H1 (cell line): ENCODE measurements at regions not wholly inside any gene's neighbourhood (a gene's known extent, or its start where the extent isn't known, plus 50 kb on each side); places are given as distances from the start of the nearest gene placed in this dataset.

Source experiments
- CTCF ChIA-PET: fragments of 300-600 bp; sonication (Branson Sonifier 250); formaldehyde crosslinking; loops from one replicate; lab custom pipeline; 2021; ENCODE audit not compliant: partially characterized antibody; lab: Charles Lee
- POLR2A ChIA-PET: fragments of 300-600 bp; sonication (Branson Sonifier 250); formaldehyde crosslinking; loops from one replicate; lab custom pipeline; 2021; ENCODE audit warnings: inconsistent platforms; ENCODE audit not compliant: partially characterized antibody; lab: Charles Lee
- DNase-seq, 2 experiments: peaks; one replicate each; pipeline versions ENCODE4 v3.0.0 to v3.0.0-alpha.2; 2010 to 2022; ENCODE audit warnings: low spot score in 2 of 2, low read depth in 1 of 2, mixed read lengths in 1 of 2
- FAIRE-seq: peaks from 2 replicates; lab custom pipeline; 2011; peaks lifted over from hg19 to GRCh38; lab: Jason Lieb, UNC
- H2AFZ ChIP-seq: 2 replicates; pipeline ENCODE4 v1.8.1; 2012; ENCODE audit warnings: low read length, inconsistent platforms
- H2AK5ac ChIP-seq: 2 replicates; pipeline ENCODE4 v1.6.1; 2013; ENCODE audit warnings: low read depth, low read length
- H2BK120ac ChIP-seq: replicated peaks from 2 replicates; pipeline ENCODE3; 2013; ENCODE audit warnings: low read depth, low read length, inconsistent platforms
- H2BK12ac ChIP-seq: 2 replicates; pipeline ENCODE4 v1.6.1; 2013; ENCODE audit warnings: low read depth, low read length
- H2BK15ac ChIP-seq: 2 replicates; pipeline ENCODE4 v1.6.1; 2013; ENCODE audit warnings: low read length
- H2BK20ac ChIP-seq: 2 replicates; pipeline ENCODE4 v1.6.1; 2013; ENCODE audit warnings: low read length
- H2BK5ac ChIP-seq: 2 replicates; pipeline ENCODE4 v1.6.1; 2013; ENCODE audit warnings: low read depth, low read length
- H3K14ac ChIP-seq: 2 replicates; pipeline ENCODE4 v1.6.1; 2013; ENCODE audit warnings: inconsistent platforms; ENCODE audit not compliant: insufficient read length
- H3K18ac ChIP-seq: 2 replicates; pipeline ENCODE4 v1.6.1; 2013; ENCODE audit warnings: low read length; ENCODE audit errors: extremely low read depth
- H3K23ac ChIP-seq: 2 replicates; pipeline ENCODE4 v1.6.1; 2013; ENCODE audit warnings: inconsistent platforms; ENCODE audit not compliant: insufficient read length
- H3K23me2 ChIP-seq: 2 replicates; pipeline ENCODE4 v1.6.1; 2013; ENCODE audit warnings: low read depth, low read length
- H3K27ac ChIP-seq: 2 replicates; pipeline ENCODE4 v1.6.1; 2011; ENCODE audit warnings: low read depth, low read length, inconsistent platforms
- H3K27me3 ChIP-seq, 4 experiments: replicated peaks in 1 of 4; 1 replicate in 1 of 4; 2 replicates in 3 of 4; pipeline versions ENCODE4 v1.6.1 to v1.8.1; 2011 to 2013; ENCODE audit warnings: low read length in 3 of 4, mild to moderate bottlenecking in 3 of 4, inconsistent platforms in 2 of 4, mixed read lengths in 2 of 4, moderate library complexity in 1 of 4; ENCODE audit not compliant: control insufficient read depth in 3 of 4, insufficient read depth in 3 of 4; ENCODE audit errors: extremely low read depth in 1 of 4
- H3K36me3 ChIP-seq, 4 experiments: 2 replicates each; pipeline versions ENCODE4 v1.6.1 to v1.8.1; 2011 to 2013; ENCODE audit warnings: mild to moderate bottlenecking in 4 of 4, low read length in 3 of 4, moderate library complexity in 2 of 4, control low read depth in 1 of 4, inconsistent platforms in 1 of 4; ENCODE audit not compliant: insufficient read depth in 4 of 4, control insufficient read depth in 2 of 4
- H3K4ac ChIP-seq: replicated peaks from 2 replicates; pipeline ENCODE3; 2013; ENCODE audit warnings: low read length, low read depth, mixed read lengths, inconsistent platforms; ENCODE audit not compliant: insufficient read length
- H3K4me1 ChIP-seq, 4 experiments: replicated peaks in 1 of 4; 1 replicate in 1 of 4; 2 replicates in 3 of 4; pipeline versions ENCODE4 v1.6.1 to v1.8.1; 2011 to 2013; ENCODE audit warnings: low read length in 3 of 4, inconsistent platforms in 2 of 4, mixed read lengths in 1 of 4; ENCODE audit not compliant: insufficient read depth in 4 of 4, control insufficient read depth in 3 of 4
- H3K4me2 ChIP-seq, 2 experiments: 2 replicates each; pipeline versions ENCODE4 v1.6.1 to v1.8.1; 2011 to 2013; ENCODE audit warnings: low read depth in 2 of 2, low read length in 2 of 2, control low read depth in 1 of 2, inconsistent platforms in 1 of 2, mild to moderate bottlenecking in 1 of 2; ENCODE audit not compliant: insufficient read depth in 1 of 2
- H3K4me3 ChIP-seq, 4 experiments: fragments of 200-600, 300-600 bp in 1 of 4; sonication (generic), shearing (Covaris generic), sonication (Bioruptor Twin) in 1 of 4; 2 replicates each; pipeline versions ENCODE4 v1.5.1 to v1.8.1; 2011 to 2016; ENCODE audit warnings: low read length in 4 of 4, low read depth in 3 of 4, control low read depth in 2 of 4, inconsistent platforms in 2 of 4, mild to moderate bottlenecking in 2 of 4, mixed read lengths in 1 of 4, moderate library complexity in 1 of 4; ENCODE audit not compliant: insufficient read depth in 2 of 4; ENCODE audit errors: extremely low read depth in 1 of 4
- H3K56ac ChIP-seq: replicated peaks from 2 replicates; pipeline ENCODE3; 2013; ENCODE audit warnings: low read depth, mild to moderate bottlenecking, mixed read lengths, low read length, inconsistent platforms; ENCODE audit not compliant: insufficient read length
- H3K79me1 ChIP-seq: 2 replicates; pipeline ENCODE4 v1.6.1; 2013; ENCODE audit warnings: low read depth, low read length, control low read depth
- H3K79me2 ChIP-seq, 2 experiments: 2 replicates each; pipeline versions ENCODE4 v1.6.1 to v1.8.1; 2012 to 2013; ENCODE audit warnings: low read length in 2 of 2, mild to moderate bottlenecking in 2 of 2, inconsistent platforms in 1 of 2; ENCODE audit not compliant: insufficient read depth in 2 of 2, control insufficient read depth in 1 of 2
- H3K9ac ChIP-seq, 4 experiments: replicated peaks in 1 of 4; 1 replicate in 1 of 4; 2 replicates in 3 of 4; pipeline versions ENCODE4 v1.6.1 to v1.8.1; 2011 to 2013; ENCODE audit warnings: low read depth in 3 of 4, low read length in 3 of 4, control low read depth in 2 of 4, mild to moderate bottlenecking in 2 of 4, moderate library complexity in 2 of 4, inconsistent platforms in 1 of 4; ENCODE audit errors: extremely low read depth in 1 of 4
- H3K9me3 ChIP-seq, 2 experiments: 2 replicates each; pipeline versions ENCODE4 v1.6.1 to v1.8.1; 2012 to 2013; ENCODE audit warnings: mild to moderate bottlenecking in 2 of 2, moderate library complexity in 2 of 2, control low read depth in 1 of 2, inconsistent platforms in 1 of 2, low read depth in 1 of 2, low read length in 1 of 2, mixed read lengths in 1 of 2; ENCODE audit not compliant: insufficient read depth in 2 of 2
- H4K20me1 ChIP-seq, 2 experiments: replicated peaks in 1 of 2; 2 replicates each; pipeline versions ENCODE3 to v1.8.1; 2011 to 2013; ENCODE audit warnings: inconsistent platforms in 2 of 2, low read length in 2 of 2, mild to moderate bottlenecking in 1 of 2; ENCODE audit not compliant: insufficient read depth in 2 of 2, control insufficient read depth in 1 of 2
- H4K5ac ChIP-seq: 2 replicates; pipeline ENCODE4 v1.6.1; 2013; ENCODE audit warnings: low read length, low read depth, mixed read lengths, inconsistent platforms; ENCODE audit not compliant: insufficient read length
- H4K8ac ChIP-seq: 2 replicates; pipeline ENCODE4 v1.8.0; 2013; ENCODE audit warnings: mild to moderate bottlenecking, moderate library complexity, low read length, inconsistent platforms; ENCODE audit not compliant: insufficient read depth; ENCODE audit errors: extremely low read depth
- H4K91ac ChIP-seq: replicated peaks from 2 replicates; pipeline ENCODE3; 2013; ENCODE audit warnings: low read length, mixed read lengths, inconsistent platforms; ENCODE audit not compliant: insufficient read length
- EGR1 ChIP-seq: IDR thresholded peaks from 2 replicates; pipeline ENCODE4 v1.6.1; 2011; ENCODE audit warnings: low read depth, low read length, borderline replicate concordance
- EP300 ChIP-seq, 2 experiments: IDR thresholded peaks; 1 replicate in 1 of 2; 2 replicates in 1 of 2; pipeline ENCODE4 v1.6.1; 2011 to 2012; ENCODE audit warnings: low read depth in 2 of 2, low read length in 2 of 2, mild to moderate bottlenecking in 2 of 2, borderline replicate concordance in 1 of 2, inconsistent platforms in 1 of 2, moderate library complexity in 1 of 2
- FOSL1 ChIP-seq: IDR thresholded peaks from 2 replicates; pipeline ENCODE4 v1.6.1; 2011; ENCODE audit warnings: mild to moderate bottlenecking, low read depth, low read length, moderate library complexity; ENCODE audit not compliant: insufficient read depth
- KDM1A ChIP-seq: fragments of 200-600, 300-600 bp; sonication (generic); IDR thresholded peaks from 2 replicates; pipeline ENCODE4 v1.7.1; 2016; ENCODE audit warnings: mild to moderate bottlenecking, low read length, borderline replicate concordance
- NRF1 ChIP-seq: IDR thresholded peaks from 2 replicates; pipeline ENCODE4 v1.6.1; 2011; ENCODE audit warnings: mild to moderate bottlenecking, low read depth, low read length, improper control_type of control experiment
- RAD21 ChIP-seq, 2 experiments: IDR thresholded peaks in 1 of 2; conservative IDR thresholded peaks in 1 of 2; 2 replicates each; pipeline ENCODE4 v1.6.1; 2011; ENCODE audit warnings: low read depth in 2 of 2, low read length in 2 of 2, improper control_type of control experiment in 1 of 2, inconsistent platforms in 1 of 2, mild to moderate bottlenecking in 1 of 2, moderate library complexity in 1 of 2
- SP4 ChIP-seq: IDR thresholded peaks from 2 replicates; pipeline ENCODE4 v1.6.1; 2012; ENCODE audit warnings: low read length, inconsistent platforms

GRCh38 chr4:177118596-177118995 is 191.1 kb upstream of the NEIL3 start:
- Histone ChIP-seq H2BK20ac (no peak overlapping the region), H2BK15ac (no peak overlapping the region), H4K5ac (no peak overlapping the region), H3K27ac (no peak overlapping the region), H3K18ac (no peak overlapping the region), H2AK5ac (no peak overlapping the region), H2BK12ac (no peak overlapping the region), H3K9me3 (no peaks in the 10 kb centered on the region), H4K8ac (no peak overlapping the region), H3K23me2 (no peaks in the 10 kb centered on the region), H4K91ac (no peak overlapping the region), H3K14ac (no peak overlapping the region), H3K4me2 (no peak overlapping the region), H3K4me1 (peaks cover 0 to 7% (median 0%) of the 10 kb centered on the region in 4 experiments; a peak in 2 of 7 replicates), H3K4ac (no peak overlapping the region), H3K4me3 (no peak overlapping the region), H3K36me3 (no peaks in the 10 kb centered on the region), H2BK5ac (no peak overlapping the region), H2AFZ (no peak overlapping the region), H3K56ac (no peak overlapping the region), H3K23ac (no peak overlapping the region), H3K79me1 (no peaks in the 10 kb centered on the region), H4K20me1 (no peaks in the 10 kb centered on the region), H3K27me3 (no peaks in the 10 kb centered on the region), H3K9ac (no peak overlapping the region), H3K79me2 (no peaks in the 10 kb centered on the region), H2BK120ac (no peak overlapping the region)
- ChIA-PET POLR2A (no interaction called here), CTCF (no interaction called here)
- DNase-seq = no peak
- FAIRE-seq = no peak
- TF ChIP-seq KDM1A = no peak
- TF ChIP-seq SP4 = no peak
- TF ChIP-seq RAD21 (IDR thresholded peaks at IDR 0.05 in 1 of 2, conservative IDR thresholded peaks at IDR 0.05 in 1 of 2; ENCODE audit: low read depth in 2 of 2, low read length in 2 of 2) = no peak
- TF ChIP-seq NRF1 = no peak
- no peak for TF ChIP-seq EGR1
- TF ChIP-seq EP300 (IDR thresholded peaks at IDR 0.05; ENCODE audit: borderline replicate concordance in 1 of 2, low read depth in 2 of 2, low read length in 2 of 2) = no peak
- no peak for TF ChIP-seq FOSL1
